ENCODE measurements at regions not wholly inside any gene's neighbourhood (a gene's known extent, or its start where the extent isn't known, plus 50 kb on each side); places are given as distances from the start of the nearest gene placed in this dataset.

DNA sequence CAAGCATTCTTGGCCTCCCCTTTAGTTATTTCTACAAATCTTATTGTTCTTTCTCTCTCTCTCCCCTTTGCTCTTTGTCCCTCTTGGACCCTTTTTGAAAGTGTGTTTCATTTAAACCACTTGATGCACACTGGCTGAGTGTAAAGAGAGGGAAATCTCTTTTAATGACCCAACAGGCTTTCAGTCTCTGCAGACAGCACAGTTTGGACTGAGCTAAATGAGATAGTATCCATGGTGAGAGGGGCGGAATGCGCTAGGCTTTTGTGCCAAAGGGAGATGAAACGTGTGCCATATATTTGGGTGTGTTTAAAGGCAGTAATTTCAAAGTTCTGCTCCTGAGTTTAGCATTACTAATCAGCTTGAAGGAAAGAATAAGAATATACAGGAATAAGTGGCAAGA is 184.9 kb downstream of the PCSK1 start:
- Histone ChIP-seq H3K4me3 (ENCODE audit: low read length) (no peak overlapping the region), H3K27ac (ENCODE audit: low read length) (no peak overlapping the region), H3K27me3 (ENCODE audit: control insufficient read depth, insufficient read depth, low read length) (no peaks in the 10 kb centered on the region), H3K36me3 (ENCODE audit: control insufficient read depth, insufficient read depth, low read length) (no peaks in the 10 kb centered on the region), H3K9me3 (replicated peaks; ENCODE audit: control insufficient read depth, low read depth, low read length) (no peaks in the 10 kb centered on the region), H3K4me1 (ENCODE audit: control insufficient read depth, insufficient read depth, low read length) (peaks cover 6% of the 10 kb centered on the region)
- no peak for DNase-seq
- 57% methylated on average over 3 of the region's 3 CpGs for WGBS (ENCODE audit: insufficient coverage)

GRCh38 chr5:96247708-96248107 is 185.3 kb downstream of the PCSK1 start:
- H3K9me3 ChIP-seq (replicated peaks; ENCODE audit: control insufficient read depth, low read depth, low read length): no peaks in the 10 kb centered on the region
- no peaks in the 10 kb centered on the region for H3K36me3 ChIP-seq (ENCODE audit: control insufficient read depth, insufficient read depth, low read length)
- peaks cover 6% of the 10 kb centered on the region for H3K4me1 ChIP-seq (ENCODE audit: control insufficient read depth, insufficient read depth, low read length)
- H3K27me3 ChIP-seq (ENCODE audit: control insufficient read depth, insufficient read depth, low read length): no peaks in the 10 kb centered on the region
- no peak overlapping the region for H3K27ac ChIP-seq (ENCODE audit: low read length)
- no CpG with 5 or more reads among the region's 2 CpGs for WGBS (ENCODE audit: insufficient coverage)
- DNase-seq: no peak
- no peak overlapping the region for H3K4me3 ChIP-seq (ENCODE audit: low read length)

GRCh38 chr5:96247097-96247701 is 185.8 kb downstream of the PCSK1 start:
- 50% methylated on average over 2 of the region's 4 CpGs for WGBS (ENCODE audit: insufficient coverage)
- Histone ChIP-seq H3K36me3 (ENCODE audit: control insufficient read depth, insufficient read depth, low read length) (no peaks in the 10 kb centered on the region), H3K27ac (ENCODE audit: low read length) (no peak overlapping the region), H3K27me3 (ENCODE audit: control insufficient read depth, insufficient read depth, low read length) (no peaks in the 10 kb centered on the region), H3K4me1 (ENCODE audit: control insufficient read depth, insufficient read depth, low read length) (peaks cover 6% of the 10 kb centered on the region), H3K4me3 (ENCODE audit: low read length) (no peak overlapping the region), H3K9me3 (replicated peaks; ENCODE audit: control insufficient read depth, low read depth, low read length) (no peaks in the 10 kb centered on the region)
- DNase-seq: peak; percentile 70

DNA sequence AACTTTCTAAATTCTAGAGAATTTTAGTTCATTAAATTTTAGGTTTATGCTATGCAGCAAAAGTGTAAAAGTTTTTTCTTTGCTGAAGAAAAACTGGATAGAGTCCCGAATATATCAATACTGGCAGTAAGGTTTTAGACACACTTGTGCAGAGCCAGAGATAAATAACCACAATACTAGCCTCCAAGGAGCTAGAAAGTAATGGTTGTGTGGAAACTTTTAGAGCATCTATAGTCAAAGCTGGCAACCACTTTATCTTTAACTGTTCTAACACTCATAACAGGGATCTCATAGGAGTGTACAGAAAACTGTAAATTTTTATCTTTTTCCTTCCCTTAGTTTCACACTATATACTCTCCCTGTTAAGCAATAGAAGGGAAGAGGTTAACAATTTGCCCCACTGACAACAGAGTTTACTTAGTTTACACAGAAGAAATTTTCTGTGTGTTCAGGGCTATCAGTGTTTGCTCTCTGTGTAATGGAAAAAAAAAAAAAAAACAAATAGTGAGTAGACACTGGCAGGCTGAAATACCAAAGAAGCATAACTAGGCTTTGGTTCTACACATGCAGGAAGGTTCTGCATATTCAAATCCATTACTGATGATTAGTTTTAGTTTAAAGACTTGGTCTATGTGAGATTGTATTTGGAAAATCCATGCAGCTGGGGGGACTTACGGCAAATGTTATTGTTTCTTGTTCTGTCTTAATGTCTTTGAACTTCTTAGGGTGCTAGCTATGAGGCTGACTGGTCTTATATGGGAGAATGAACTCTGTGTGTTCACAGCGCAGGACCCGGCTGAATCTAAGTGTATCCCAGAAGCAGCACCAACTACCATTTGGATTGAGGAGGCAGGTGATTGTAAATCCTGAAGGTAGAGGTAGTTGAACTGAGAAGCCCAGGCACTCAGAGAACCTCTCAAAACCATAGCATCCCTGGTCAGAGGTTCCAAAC is 187.6 kb downstream of the PCSK1 start:
- H3K4me1 ChIP-seq (ENCODE audit: control insufficient read depth, insufficient read depth, low read length): peaks cover 6% of the 10 kb centered on the region
- no peak overlapping the region for H3K4me3 ChIP-seq (ENCODE audit: low read length)
- no peaks in the 10 kb centered on the region for H3K9me3 ChIP-seq (replicated peaks; ENCODE audit: control insufficient read depth, low read depth, low read length)
- no peak overlapping the region for H3K27ac ChIP-seq (ENCODE audit: low read length)
- H3K27me3 ChIP-seq (ENCODE audit: control insufficient read depth, insufficient read depth, low read length): no peaks in the 10 kb centered on the region
- DNase-seq: no peak
- WGBS (ENCODE audit: insufficient coverage): no CpG with 5 or more reads among the region's 4 CpGs
- H3K36me3 ChIP-seq (ENCODE audit: control insufficient read depth, insufficient read depth, low read length): no peaks in the 10 kb centered on the region

GRCh38 chr5:96244696-96245095 is 188.4 kb downstream of the PCSK1 start:
- DNase-seq: no peak
- Histone ChIP-seq H3K36me3 (ENCODE audit: control insufficient read depth, insufficient read depth, low read length) (no peaks in the 10 kb centered on the region), H3K27me3 (ENCODE audit: control insufficient read depth, insufficient read depth, low read length) (no peaks in the 10 kb centered on the region), H3K4me1 (ENCODE audit: control insufficient read depth, insufficient read depth, low read length) (peaks cover 6% of the 10 kb centered on the region), H3K27ac (ENCODE audit: low read length) (no peak overlapping the region), H3K9me3 (replicated peaks; ENCODE audit: control insufficient read depth, low read depth, low read length) (no peaks in the 10 kb centered on the region), H3K4me3 (ENCODE audit: low read length) (no peak overlapping the region)
- no CpG with 5 or more reads among the region's 2 CpGs for WGBS (ENCODE audit: insufficient coverage)

DNA sequence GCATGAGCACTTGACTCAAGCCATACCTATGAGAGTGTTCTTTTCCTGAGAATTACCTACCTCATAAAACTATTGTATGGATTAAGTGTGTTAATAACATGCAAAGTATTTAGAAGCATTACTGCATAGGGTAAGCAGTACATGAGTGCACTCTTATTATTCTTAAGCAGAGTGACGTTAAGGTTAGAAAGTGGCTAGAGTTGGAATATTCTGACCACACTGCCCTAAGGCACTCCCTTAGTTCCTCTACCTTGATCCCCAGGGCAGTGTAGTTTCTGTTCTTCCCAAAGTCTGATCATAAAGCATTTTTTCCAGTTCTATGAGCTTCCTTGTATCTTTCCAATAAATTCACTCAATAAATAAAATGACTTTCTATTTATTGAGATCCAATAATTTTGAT is 189.2 kb downstream of the PCSK1 start:
- H3K4me1 ChIP-seq (ENCODE audit: control insufficient read depth, insufficient read depth, low read length): peaks cover 6% of the 10 kb centered on the region
- WGBS (ENCODE audit: insufficient coverage): no CpG with 5 or more reads among the region's 1 CpG
- no peaks in the 10 kb centered on the region for H3K9me3 ChIP-seq (replicated peaks; ENCODE audit: control insufficient read depth, low read depth, low read length)
- H3K27me3 ChIP-seq (ENCODE audit: control insufficient read depth, insufficient read depth, low read length): no peaks in the 10 kb centered on the region
- H3K4me3 ChIP-seq (ENCODE audit: low read length): no peak overlapping the region
- no peaks in the 10 kb centered on the region for H3K36me3 ChIP-seq (ENCODE audit: control insufficient read depth, insufficient read depth, low read length)
- DNase-seq: no peak
- H3K27ac ChIP-seq (ENCODE audit: low read length): no peak overlapping the region

DNA sequence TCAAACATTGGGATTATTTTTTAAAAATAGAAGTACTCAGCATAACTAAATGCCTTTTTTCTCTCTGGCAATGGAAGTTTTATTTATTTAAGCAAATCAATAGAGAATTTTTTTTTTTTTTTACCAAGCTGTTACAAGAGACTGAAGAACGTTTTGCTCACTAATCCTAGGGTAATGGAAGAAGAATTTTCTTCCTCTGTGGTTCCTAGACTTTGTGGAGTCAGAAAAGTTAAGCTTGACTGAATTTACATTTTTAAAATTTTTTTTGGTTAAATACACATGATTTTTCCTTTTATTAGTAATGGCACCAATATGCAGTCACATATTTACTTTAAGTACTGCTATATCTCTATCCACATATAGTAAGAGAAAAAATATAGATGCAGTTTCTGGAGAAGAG is 189.8 kb downstream of the PCSK1 start:
- H3K4me3 ChIP-seq (ENCODE audit: low read length): no peak overlapping the region
- WGBS (ENCODE audit: insufficient coverage): no CpG with 5 or more reads among the region's 1 CpG
- no peaks in the 10 kb centered on the region for H3K9me3 ChIP-seq (replicated peaks; ENCODE audit: control insufficient read depth, low read depth, low read length)
- H3K27me3 ChIP-seq (ENCODE audit: control insufficient read depth, insufficient read depth, low read length): no peaks in the 10 kb centered on the region
- no peak for DNase-seq
- no peak overlapping the region for H3K27ac ChIP-seq (ENCODE audit: low read length)
- H3K36me3 ChIP-seq (ENCODE audit: control insufficient read depth, insufficient read depth, low read length): no peaks in the 10 kb centered on the region
- peaks cover 6% of the 10 kb centered on the region for H3K4me1 ChIP-seq (ENCODE audit: control insufficient read depth, insufficient read depth, low read length)

DNA sequence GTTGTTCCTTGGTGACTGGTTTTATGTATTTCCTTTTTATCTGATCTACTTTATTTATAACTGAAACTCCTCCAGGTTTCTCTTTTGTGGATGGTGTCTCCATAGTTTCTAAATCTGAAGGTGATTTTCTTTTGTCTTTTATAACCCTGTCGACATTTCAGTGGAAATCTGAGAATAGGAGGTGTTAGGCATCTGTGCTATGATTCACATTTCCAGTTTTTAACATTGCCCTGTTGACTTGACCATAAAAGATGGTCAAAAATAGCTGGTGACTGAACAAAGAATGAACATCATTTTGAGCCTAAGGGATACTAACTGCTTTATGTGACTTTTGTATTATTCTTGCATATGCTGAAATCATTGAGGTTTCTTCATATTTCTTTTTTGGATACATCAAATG is 190.5 kb downstream of the PCSK1 start:
- Histone ChIP-seq H3K36me3 (ENCODE audit: control insufficient read depth, insufficient read depth, low read length) (no peaks in the 10 kb centered on the region), H3K27me3 (ENCODE audit: control insufficient read depth, insufficient read depth, low read length) (no peaks in the 10 kb centered on the region), H3K27ac (ENCODE audit: low read length) (no peak overlapping the region), H3K9me3 (replicated peaks; ENCODE audit: control insufficient read depth, low read depth, low read length) (no peaks in the 10 kb centered on the region), H3K4me1 (ENCODE audit: control insufficient read depth, insufficient read depth, low read length) (peaks cover 4% of the 10 kb centered on the region), H3K4me3 (ENCODE audit: low read length) (no peak overlapping the region)
- 60% methylated on average over 1 of the region's 1 CpG for WGBS (ENCODE audit: insufficient coverage)
- DNase-seq: no peak

DNA sequence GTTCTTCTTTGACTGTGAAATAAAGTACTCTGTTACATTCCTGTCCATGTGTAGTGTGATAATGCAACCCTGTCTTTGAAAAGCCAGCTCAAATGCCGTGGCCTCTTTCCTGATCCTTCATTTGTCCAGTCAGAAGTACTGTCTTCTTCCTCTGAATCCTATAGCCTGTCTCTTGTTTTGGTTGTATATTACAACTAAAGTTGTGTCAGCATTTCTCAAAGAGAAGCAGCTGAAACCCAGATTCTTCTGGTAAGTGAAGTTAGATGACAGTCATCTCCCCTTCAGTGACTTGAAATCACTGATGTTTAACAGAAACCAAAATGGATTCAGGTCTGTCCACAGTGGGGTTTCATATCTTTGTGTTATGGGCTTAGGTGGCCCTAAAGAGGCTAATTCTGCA is 196.2 kb downstream of the PCSK1 start:
- H3K27ac ChIP-seq (ENCODE audit: low read length): no peak overlapping the region
- H3K9me3 ChIP-seq (replicated peaks; ENCODE audit: control insufficient read depth, low read depth, low read length): no peaks in the 10 kb centered on the region
- H3K36me3 ChIP-seq (ENCODE audit: control insufficient read depth, insufficient read depth, low read length): no peaks in the 10 kb centered on the region
- no peak overlapping the region for H3K4me3 ChIP-seq (ENCODE audit: low read length)
- no peaks in the 10 kb centered on the region for H3K4me1 ChIP-seq (ENCODE audit: control insufficient read depth, insufficient read depth, low read length)
- WGBS (ENCODE audit: insufficient coverage): no CpG with 5 or more reads among the region's 1 CpG
- H3K27me3 ChIP-seq (ENCODE audit: control insufficient read depth, insufficient read depth, low read length): no peaks in the 10 kb centered on the region
- DNase-seq: no peak

GRCh38 chr5:96236051-96236450 is 197.0 kb downstream of the PCSK1 start:
- H3K9me3 ChIP-seq (replicated peaks; ENCODE audit: control insufficient read depth, low read depth, low read length): no peaks in the 10 kb centered on the region
- WGBS (ENCODE audit: insufficient coverage): 100% methylated on average over 1 of the region's 1 CpG
- no peak overlapping the region for H3K4me3 ChIP-seq (ENCODE audit: low read length)
- no peak for DNase-seq
- H3K36me3 ChIP-seq (ENCODE audit: control insufficient read depth, insufficient read depth, low read length): no peaks in the 10 kb centered on the region
- no peak overlapping the region for H3K27ac ChIP-seq (ENCODE audit: low read length)
- H3K4me1 ChIP-seq (ENCODE audit: control insufficient read depth, insufficient read depth, low read length): no peaks in the 10 kb centered on the region
- H3K27me3 ChIP-seq (ENCODE audit: control insufficient read depth, insufficient read depth, low read length): no peaks in the 10 kb centered on the region
